H9 (cell line): ENCODE measurements at regions not wholly inside any gene's neighbourhood (a gene's known extent, or its start where the extent isn't known, plus 50 kb on each side); places are given as distances from the start of the nearest gene placed in this dataset.

Experiments
- DNase-seq: peaks from one replicate; pipeline ENCODE4 v3.0.0-alpha.2; 2017
- H2AFZ ChIP-seq: one replicate; pipeline ENCODE4 v1.6.1; 2013; ENCODE audit warnings: mild to moderate bottlenecking, low read length, control low read depth, moderate library complexity
- H2AK5ac ChIP-seq: 2 replicates; pipeline ENCODE4 v1.6.1; 2013; ENCODE audit warnings: low read length, control low read depth, mixed read lengths; ENCODE audit not compliant: insufficient read length
- H2BK120ac ChIP-seq: one replicate; pipeline ENCODE4 v1.6.1; 2013; ENCODE audit warnings: low read depth, mild to moderate bottlenecking, low read length, control low read depth, inconsistent platforms; ENCODE audit not compliant: poor library complexity, severe bottlenecking
- H2BK12ac ChIP-seq: 2 replicates; pipeline ENCODE4 v1.6.1; 2013; ENCODE audit warnings: low read length, control low read depth, mixed read lengths, low read depth; ENCODE audit not compliant: insufficient read length
- H2BK15ac ChIP-seq: 2 replicates; pipeline ENCODE4 v1.6.1; 2013; ENCODE audit warnings: low read depth, low read length, control low read depth
- H2BK20ac ChIP-seq: one replicate; pipeline ENCODE4 v1.6.1; 2013; ENCODE audit warnings: low read depth, mild to moderate bottlenecking, low read length, control low read depth, inconsistent platforms; ENCODE audit not compliant: poor library complexity, severe bottlenecking
- H2BK5ac ChIP-seq: 2 replicates; pipeline ENCODE4 v1.6.1; 2013; ENCODE audit warnings: low read length, control low read depth, mixed read lengths; ENCODE audit not compliant: insufficient read length
- H3K14ac ChIP-seq: 2 replicates; pipeline ENCODE4 v1.6.1; 2013; ENCODE audit warnings: low read length, control low read depth; ENCODE audit not compliant: insufficient read depth
- H3K18ac ChIP-seq: 2 replicates; pipeline ENCODE4 v1.6.1; 2013; ENCODE audit warnings: low read depth, mild to moderate bottlenecking, mixed read lengths, low read length, control low read depth; ENCODE audit not compliant: insufficient read length
- H3K23ac ChIP-seq: 2 replicates; pipeline ENCODE4 v1.6.1; 2013; ENCODE audit warnings: low read length, control low read depth, mixed read lengths, low read depth; ENCODE audit not compliant: insufficient read length
- H3K23me2 ChIP-seq: 2 replicates; pipeline ENCODE4 v1.6.1; 2013; ENCODE audit warnings: low read depth, mild to moderate bottlenecking, mixed read lengths, low read length, control low read depth; ENCODE audit not compliant: insufficient read length, poor library complexity, severe bottlenecking
- H3K27ac ChIP-seq: 2 replicates; pipeline ENCODE4 v1.5.1; 2013; ENCODE audit warnings: low read length, control low read depth, mixed read lengths, low read depth; ENCODE audit not compliant: insufficient read length
- H3K27me3 ChIP-seq: 2 replicates; pipeline ENCODE4 v1.6.1; 2013; ENCODE audit warnings: low read length, control low read depth, inconsistent platforms; ENCODE audit not compliant: insufficient read depth
- H3K4ac ChIP-seq: 2 replicates; pipeline ENCODE4 v1.6.1; 2013; ENCODE audit warnings: low read depth, mild to moderate bottlenecking, control low read depth, inconsistent platforms, low read length, moderate library complexity
- H3K4me1 ChIP-seq: 2 replicates; pipeline ENCODE4 v1.6.1; 2013; ENCODE audit warnings: low read length, control low read depth, inconsistent platforms; ENCODE audit not compliant: insufficient read depth
- H3K4me2 ChIP-seq: 2 replicates; pipeline ENCODE4 v1.6.1; 2013; ENCODE audit warnings: low read length, control low read depth, mixed read lengths; ENCODE audit not compliant: insufficient read length, insufficient read depth
- H3K56ac ChIP-seq: 2 replicates; pipeline ENCODE4 v1.6.1; 2013; ENCODE audit warnings: low read depth, mild to moderate bottlenecking, mixed read lengths, low read length, control low read depth; ENCODE audit not compliant: insufficient read length
- H3K79me1 ChIP-seq: 2 replicates; pipeline ENCODE4 v1.6.1; 2013; ENCODE audit warnings: low read depth, mild to moderate bottlenecking, moderate library complexity, low read length, control low read depth, inconsistent platforms; ENCODE audit not compliant: insufficient read depth, poor library complexity, severe bottlenecking
- H3K79me2 ChIP-seq: 2 replicates; pipeline ENCODE4 v1.6.1; 2013; ENCODE audit warnings: low read length, control low read depth, inconsistent platforms; ENCODE audit not compliant: insufficient read depth
- H3K9ac ChIP-seq: 2 replicates; pipeline ENCODE4 v1.6.1; 2013; ENCODE audit warnings: low read length, control low read depth, mixed read lengths; ENCODE audit not compliant: insufficient read length; ENCODE audit errors: extremely low read depth
- H3K9me3 ChIP-seq: one replicate; pipeline ENCODE4 v1.6.1; 2013; ENCODE audit warnings: low read depth, low read length, inconsistent platforms; ENCODE audit not compliant: control insufficient read depth
- H3T11ph ChIP-seq: one replicate; pipeline ENCODE4 v1.6.1; 2013; ENCODE audit warnings: mild to moderate bottlenecking, low read length, control low read depth, inconsistent platforms
- H4K20me1 ChIP-seq: one replicate; pipeline ENCODE4 v1.6.1; 2013; ENCODE audit not compliant: control insufficient read depth, insufficient read length, insufficient read depth
- H4K5ac ChIP-seq: 2 replicates; pipeline ENCODE4 v1.6.1; 2013; ENCODE audit warnings: low read depth, mild to moderate bottlenecking, mixed read lengths, low read length, control low read depth; ENCODE audit not compliant: insufficient read length
- H4K8ac ChIP-seq: replicated peaks from 2 replicates; pipeline ENCODE4 v1.6.1; 2013; ENCODE audit warnings: low read length, control low read depth, mixed read lengths, low read depth; ENCODE audit not compliant: insufficient read length
- H4K91ac ChIP-seq: 2 replicates; pipeline ENCODE4 v1.6.1; 2013; ENCODE audit warnings: low read depth, mild to moderate bottlenecking, moderate library complexity, mixed read lengths, low read length, control low read depth; ENCODE audit not compliant: insufficient read length
- H3K27ac Mint-ChIP-seq, 3 experiments: 2 replicates in 2 of 3; 3 replicates in 1 of 3; pipeline ENCODE4 v1.8.0; 2020 to 2021; ENCODE audit warnings: mixed read lengths in 3 of 3, mild to moderate bottlenecking in 1 of 3, moderate library complexity in 1 of 3
- H3K27me3 Mint-ChIP-seq: 2 replicates; pipeline ENCODE4 v1.8.0; 2021; ENCODE audit warnings: low read depth, mild to moderate bottlenecking, moderate library complexity, mixed read lengths
- H3K36me3 Mint-ChIP-seq, 3 experiments: 2 replicates in 2 of 3; 3 replicates in 1 of 3; pipeline ENCODE4 v1.8.0; 2020 to 2021; ENCODE audit warnings: low read depth in 3 of 3, mixed read lengths in 3 of 3; ENCODE audit not compliant: insufficient read depth in 1 of 3
- H3K4me1 Mint-ChIP-seq, 2 experiments: 2 replicates each; pipeline ENCODE4 v1.8.0; 2020; ENCODE audit warnings: mixed read lengths in 2 of 2
- H3K4me3 Mint-ChIP-seq, 2 experiments: 2 replicates in 1 of 2; 3 replicates in 1 of 2; pipeline ENCODE4 v1.8.0; 2020 to 2021; ENCODE audit warnings: mild to moderate bottlenecking in 2 of 2, mixed read lengths in 2 of 2, moderate library complexity in 1 of 2
- H3K9me3 Mint-ChIP-seq, 2 experiments: 2 replicates in 1 of 2; 3 replicates in 1 of 2; pipeline ENCODE4 v1.8.0; 2020; ENCODE audit warnings: mild to moderate bottlenecking in 2 of 2, mixed read lengths in 2 of 2, moderate library complexity in 1 of 2
- WGBS: extraction: QIAGEN DNeasy Blood & Tissue Kit; methylation state at CpG from one replicate; pipeline ENCODE4 v1.1.7; 2013; ENCODE audit warnings: missing lambda C conversion rate, low lambda C conversion rate, mixed read lengths; ENCODE audit not compliant: insufficient read length; ENCODE audit errors: extremely low coverage; 5-methylcytosine and 5-hydroxymethylcytosine counted together
- TF ChIP-seq, protein P1 (sequence below): fragments of 200-600 bp; sonication (generic); conservative IDR thresholded peaks from 3 replicates; pipeline ENCODE4 v1.8.0; 2021; ENCODE audit warnings: antibody characterized with exemption, mild to moderate bottlenecking

DNA sequence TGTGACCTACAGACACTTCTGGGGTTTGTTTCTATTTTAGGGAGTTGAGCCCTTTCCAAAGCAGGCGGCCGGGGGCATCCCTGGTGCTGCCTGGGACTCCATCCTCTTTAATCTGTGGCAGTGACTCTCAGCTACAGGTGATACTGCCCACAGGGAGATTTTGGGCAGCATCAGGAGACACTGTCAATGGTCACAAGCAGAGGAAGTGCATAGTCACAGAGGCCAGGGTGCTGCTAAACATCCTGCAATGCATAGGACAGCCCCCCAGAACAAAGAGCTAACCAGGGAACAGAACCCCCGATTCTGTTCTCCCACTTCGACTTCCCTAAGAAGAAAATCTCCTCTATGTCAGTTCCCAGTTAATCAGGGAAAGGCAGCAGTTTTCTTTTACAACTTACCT, 66.2 kb downstream of the TEX35 start:
- Histone ChIP-seq H3T11ph (no peak overlapping the region), H3K79me2 (no peaks in the 10 kb centered on the region), H3K18ac (no peak overlapping the region), H3K23ac (no peak overlapping the region), H4K91ac (no peak overlapping the region), H2BK5ac (no peak overlapping the region), H3K4me2 (no peak overlapping the region), H2BK12ac (no peak overlapping the region), H4K20me1 (no peaks in the 10 kb centered on the region), H2BK20ac (no peak overlapping the region), H2AK5ac (no peak overlapping the region), H3K79me1 (no peaks in the 10 kb centered on the region), H3K56ac (no peak overlapping the region), H3K4me1 (peaks cover 9% of the 10 kb centered on the region; the same call in 1 of the 2 replicates), H3K9me3 (no peaks in the 10 kb centered on the region), H2BK15ac (no peak overlapping the region), H3K27me3 (no peaks in the 10 kb centered on the region), H2AFZ (no peak overlapping the region), H3K14ac (no peak overlapping the region), H4K5ac (no peak overlapping the region), H3K4ac (no peak overlapping the region), H3K27ac (no peak overlapping the region), H4K8ac (no peak overlapping the region), H3K9ac (no peak overlapping the region), H2BK120ac (no peak overlapping the region), H3K23me2 (no peaks in the 10 kb centered on the region)
- Mint-ChIP-seq H3K27ac (no peak overlapping the region), H3K4me3 (no peak overlapping the region), H3K36me3 (no peaks in the 10 kb centered on the region), H3K27me3 (peaks cover 5% of the 10 kb centered on the region; the same call in 1 of the 2 replicates), H3K4me1 (peaks cover 52 to 62% of the 10 kb centered on the region in 2 experiments), H3K9me3 (no peaks in the 10 kb centered on the region)
- TF ChIP-seq, protein P1, sequence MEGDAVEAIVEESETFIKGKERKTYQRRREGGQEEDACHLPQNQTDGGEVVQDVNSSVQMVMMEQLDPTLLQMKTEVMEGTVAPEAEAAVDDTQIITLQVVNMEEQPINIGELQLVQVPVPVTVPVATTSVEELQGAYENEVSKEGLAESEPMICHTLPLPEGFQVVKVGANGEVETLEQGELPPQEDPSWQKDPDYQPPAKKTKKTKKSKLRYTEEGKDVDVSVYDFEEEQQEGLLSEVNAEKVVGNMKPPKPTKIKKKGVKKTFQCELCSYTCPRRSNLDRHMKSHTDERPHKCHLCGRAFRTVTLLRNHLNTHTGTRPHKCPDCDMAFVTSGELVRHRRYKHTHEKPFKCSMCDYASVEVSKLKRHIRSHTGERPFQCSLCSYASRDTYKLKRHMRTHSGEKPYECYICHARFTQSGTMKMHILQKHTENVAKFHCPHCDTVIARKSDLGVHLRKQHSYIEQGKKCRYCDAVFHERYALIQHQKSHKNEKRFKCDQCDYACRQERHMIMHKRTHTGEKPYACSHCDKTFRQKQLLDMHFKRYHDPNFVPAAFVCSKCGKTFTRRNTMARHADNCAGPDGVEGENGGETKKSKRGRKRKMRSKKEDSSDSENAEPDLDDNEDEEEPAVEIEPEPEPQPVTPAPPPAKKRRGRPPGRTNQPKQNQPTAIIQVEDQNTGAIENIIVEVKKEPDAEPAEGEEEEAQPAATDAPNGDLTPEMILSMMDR = no peak
- no peak for DNase-seq
- no CpG with 5 or more reads among the region's 4 CpGs for WGBS
